NCI-H774 (cell line): ENCODE measurements at regions not wholly inside any gene's neighbourhood (a gene's known extent, or its start where the extent isn't known, plus 50 kb on each side); places are given as distances from the start of the nearest gene placed in this dataset.
A peak's percentile ranks its signal among the peaks of the same experiment; 100 is the strongest.

ENCODE experiments used
- DNase-seq: peaks from one replicate; lab custom pipeline; 2025; lab: John Stamatoyannopoulos, UW

DNA sequence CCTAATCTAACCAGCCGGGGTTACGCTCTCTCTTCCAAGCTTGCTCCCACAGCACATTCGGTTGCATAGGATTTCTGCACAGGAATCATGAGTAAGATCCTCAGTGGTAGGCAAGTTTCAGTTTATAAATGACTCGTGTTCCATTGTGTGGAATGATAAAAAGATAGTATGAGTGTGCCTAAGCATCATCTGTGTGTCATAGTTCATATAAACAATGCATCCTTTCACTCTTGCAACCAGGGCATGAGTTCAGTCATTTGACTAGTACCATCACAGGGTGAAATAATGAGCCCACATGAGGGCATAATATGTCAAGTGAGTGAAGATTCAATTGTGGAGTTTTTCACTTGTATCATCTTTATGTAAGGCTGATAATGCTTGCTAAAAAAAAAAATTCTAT lies 417.1 kb upstream of the CDH2 start:
- no peak for DNase-seq

DNA sequence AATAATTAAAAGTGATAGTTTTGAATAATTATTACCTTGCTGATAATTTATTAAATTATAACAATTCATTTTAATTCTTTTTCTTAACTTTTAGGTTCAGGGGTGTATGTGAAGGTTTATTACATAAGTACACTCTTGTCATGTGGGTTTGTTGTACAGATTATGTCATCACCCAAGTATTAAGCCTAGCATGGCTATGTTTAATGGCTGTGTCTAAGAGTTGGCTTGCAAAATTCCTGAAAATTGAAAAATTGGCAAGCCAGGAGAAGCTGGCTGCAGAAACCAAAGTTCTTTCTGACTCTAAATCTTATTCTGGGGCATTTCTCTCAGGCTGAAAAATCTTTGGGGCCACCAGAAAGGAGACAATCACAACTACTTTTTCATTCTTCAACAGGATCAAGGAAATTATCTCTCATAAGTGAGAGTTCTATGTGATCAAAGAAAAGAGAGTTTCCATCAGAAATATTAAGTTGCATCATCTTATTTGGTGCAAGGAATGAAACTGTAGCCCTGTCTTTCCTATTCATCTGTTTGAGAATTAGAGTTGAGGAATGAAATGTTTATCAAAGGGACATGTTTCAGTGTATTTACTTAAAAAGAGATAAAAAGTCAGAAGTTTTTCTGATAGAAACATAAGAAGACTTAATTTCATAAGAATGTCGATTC lies 412.1 kb upstream of the CDH2 start:
- DNase-seq = no peak

DNA sequence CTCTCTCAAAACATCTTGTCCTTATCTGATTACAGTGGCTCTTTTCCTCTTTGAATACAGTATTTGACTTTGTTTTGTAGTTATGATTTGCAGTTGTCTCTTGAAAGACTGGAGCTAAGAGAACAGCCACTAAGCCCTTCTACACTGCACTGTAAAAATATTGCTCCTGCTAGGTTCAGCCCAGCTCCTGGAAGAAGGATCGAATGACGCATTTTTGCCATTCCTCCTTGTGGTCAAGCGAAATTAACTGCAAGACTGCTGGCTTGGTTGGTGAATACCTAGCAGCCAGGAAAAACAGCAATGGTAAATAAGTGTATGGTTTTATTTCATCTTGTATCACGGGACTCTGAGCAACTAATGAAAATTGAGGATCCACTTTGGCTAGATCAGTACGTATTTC lies 407.8 kb upstream of the CDH2 start:
- no peak for DNase-seq

- peak; percentile 0 for DNase-seq
These were observed 405.8 kb upstream of the CDH2 start for GRCh38 chr18:28582724-28583123.

DNA sequence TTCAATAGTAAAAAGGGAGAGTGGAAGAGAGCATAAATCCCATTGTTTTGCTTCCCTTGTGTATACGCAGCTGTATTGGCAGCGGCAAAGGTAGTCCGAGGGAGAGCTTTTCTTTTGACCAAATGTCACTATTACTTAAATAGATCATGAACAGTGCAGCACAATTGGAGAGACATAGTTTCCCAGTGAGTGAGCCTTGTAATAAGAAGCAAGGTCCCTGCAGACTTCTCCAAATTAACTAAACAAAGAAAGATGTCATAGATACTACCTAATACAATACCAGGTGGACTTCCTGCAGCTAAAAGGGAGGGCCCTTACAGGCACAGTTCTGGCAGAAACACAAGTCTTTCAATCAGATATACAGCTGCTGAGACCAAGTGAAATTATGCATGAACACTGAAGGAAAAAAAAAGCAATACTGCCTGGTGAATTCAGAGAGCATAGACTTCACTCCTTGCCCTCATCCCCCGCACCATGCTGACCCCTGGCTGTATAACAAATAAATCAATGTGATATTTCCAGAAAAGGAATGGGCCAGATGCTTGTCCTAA lies 404.7 kb upstream of the CDH2 start:
- peak; percentile 41 for DNase-seq

DNA sequence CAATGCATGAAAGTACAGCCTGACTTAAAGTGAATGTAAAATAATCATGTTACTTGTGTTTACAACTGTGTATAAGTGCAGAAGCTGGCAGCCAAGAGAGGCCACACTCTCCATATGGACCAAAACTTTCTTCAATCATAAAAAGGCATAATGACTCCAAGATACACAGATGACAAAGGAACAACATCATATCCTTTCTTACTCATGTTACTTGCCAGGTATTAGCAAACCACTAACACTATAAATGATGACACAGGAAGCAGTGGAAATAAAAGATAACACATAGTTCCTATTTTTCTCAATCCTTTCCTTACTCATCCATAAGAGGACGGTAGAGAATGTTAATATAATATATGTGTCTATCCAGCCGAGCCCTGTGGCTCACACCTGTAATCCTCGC lies 400.0 kb upstream of the CDH2 start:
- no peak for DNase-seq

- no peak for DNase-seq
These were observed 398.2 kb upstream of the CDH2 start for GRCh38 chr18:28575123-28575522.

- DNase-seq = no peak
These were observed 397.2 kb upstream of the CDH2 start for GRCh38 chr18:28574175-28574574.

DNA sequence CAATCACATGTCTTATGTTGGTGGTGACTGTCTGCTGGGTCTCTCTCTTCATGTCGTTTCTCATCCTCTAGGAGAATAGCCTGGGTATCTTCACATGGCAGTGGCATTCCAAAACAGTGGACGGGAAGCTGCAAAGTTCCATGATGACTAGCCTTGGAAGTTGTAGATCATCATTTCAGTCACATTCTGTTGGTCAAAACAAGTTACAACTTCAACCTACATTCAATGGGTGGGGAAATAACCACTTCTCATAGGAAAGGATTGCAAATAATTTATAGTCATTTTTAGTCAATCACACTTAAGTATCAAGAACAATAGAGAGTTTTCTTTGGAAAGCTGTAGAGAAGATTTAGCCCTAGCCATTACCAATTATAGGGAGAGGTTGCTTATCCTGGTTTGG lies 395.0 kb upstream of the CDH2 start:
- DNase-seq = no peak

DNA sequence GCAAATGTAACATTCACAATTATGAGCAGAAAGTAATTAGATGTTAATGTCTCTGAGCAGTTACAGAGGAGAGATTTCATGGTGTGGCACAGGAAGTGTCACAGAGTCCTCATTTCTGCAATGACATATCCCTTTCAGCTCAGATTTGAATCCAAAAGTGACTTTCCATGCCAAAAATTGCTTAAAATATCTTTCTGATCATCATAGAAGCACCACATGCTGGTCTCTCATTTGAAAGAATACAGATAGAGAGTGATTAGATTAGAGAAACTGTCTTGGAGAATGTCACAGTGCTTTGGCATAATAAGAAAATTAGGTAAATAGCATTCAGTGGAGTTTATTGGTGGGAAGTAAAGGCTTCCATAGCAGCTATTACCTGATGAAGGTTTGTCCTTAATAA lies 383.4 kb upstream of the CDH2 start:
- DNase-seq = no peak

GRCh38 chr18:28559511-28559910 lies 382.6 kb upstream of the CDH2 start:
- no peak for DNase-seq

DNA sequence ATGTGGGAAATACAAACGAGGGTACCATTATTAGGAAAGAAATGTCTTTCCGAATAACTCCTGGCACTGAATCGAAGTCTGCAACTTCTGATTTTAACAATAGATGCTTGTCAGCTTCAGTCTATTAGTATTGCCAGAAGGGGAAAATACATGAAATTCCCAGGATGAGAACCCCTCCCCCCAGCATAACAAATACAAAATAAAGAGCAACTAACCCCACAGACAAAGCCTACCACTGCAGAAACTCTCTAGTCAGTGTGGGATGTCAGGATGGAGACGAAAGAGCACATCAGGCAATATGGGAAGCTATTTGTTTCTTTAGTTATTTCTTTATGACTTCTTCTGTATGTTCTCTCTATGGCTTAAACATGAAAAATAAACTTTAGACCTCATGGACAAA lies 365.0 kb upstream of the CDH2 start:
- no peak for DNase-seq

DNA sequence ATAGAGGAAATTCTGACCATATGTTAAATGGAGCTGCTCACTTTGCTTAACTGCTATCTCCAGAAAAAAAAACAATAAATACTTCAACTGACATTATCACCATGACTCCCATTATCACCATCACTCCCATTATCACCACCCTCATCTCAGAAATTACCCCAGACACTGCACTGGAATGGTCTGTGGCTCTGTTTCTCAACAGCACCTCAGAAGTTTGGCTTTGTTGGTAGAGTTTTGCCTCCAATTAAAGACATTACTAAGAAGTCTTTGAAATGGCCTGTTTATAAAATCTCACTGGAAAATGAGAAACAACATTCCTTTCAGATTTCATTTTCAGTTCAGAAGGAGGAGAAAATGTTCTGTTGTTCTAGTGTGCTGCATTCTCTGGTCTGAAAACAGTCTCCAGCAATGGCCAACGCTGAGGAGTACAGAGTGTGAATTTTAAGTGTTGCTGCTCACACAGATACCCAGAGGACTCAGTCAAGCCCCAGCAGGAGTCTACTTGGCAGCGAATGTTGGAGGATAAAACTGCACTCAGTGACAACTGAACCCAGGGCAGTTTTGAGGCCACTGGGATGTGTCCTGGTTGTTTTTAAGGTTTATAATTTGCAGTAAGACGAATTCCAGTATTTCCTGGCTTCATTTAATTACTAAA lies 364.5 kb upstream of the CDH2 start:
- DNase-seq = no peak

GRCh38 chr18:28529644-28530043 lies 352.7 kb upstream of the CDH2 start:
- DNase-seq = no peak

DNA sequence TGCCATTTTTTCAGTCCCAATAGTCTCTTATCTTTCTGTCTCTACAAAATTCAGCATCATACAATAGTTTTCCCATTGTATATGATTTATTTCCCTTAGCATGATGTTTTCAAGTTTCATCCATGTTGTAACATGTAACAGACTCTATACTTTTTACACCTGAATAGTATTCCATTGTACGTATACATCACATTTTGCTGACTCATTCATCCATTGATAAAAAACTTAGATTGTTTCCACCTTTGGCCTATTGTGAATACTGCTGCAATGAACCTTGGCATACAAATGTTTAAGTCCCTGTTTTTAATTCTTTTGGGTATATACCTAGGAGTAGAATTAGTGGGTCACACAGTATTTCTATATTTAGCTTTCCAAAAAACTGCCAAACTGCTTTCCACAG lies 349.3 kb upstream of the CDH2 start:
- DNase-seq = no peak

GRCh38 chr18:28523758-28524475 lies 347.0 kb upstream of the CDH2 start:
- DNase-seq = no peak

GRCh38 chr18:28522236-28522635 lies 345.3 kb upstream of the CDH2 start:
- DNase-seq = no peak

- no peak for DNase-seq
These were observed 343.1 kb upstream of the CDH2 start for GRCh38 chr18:28519997-28520396.

DNA sequence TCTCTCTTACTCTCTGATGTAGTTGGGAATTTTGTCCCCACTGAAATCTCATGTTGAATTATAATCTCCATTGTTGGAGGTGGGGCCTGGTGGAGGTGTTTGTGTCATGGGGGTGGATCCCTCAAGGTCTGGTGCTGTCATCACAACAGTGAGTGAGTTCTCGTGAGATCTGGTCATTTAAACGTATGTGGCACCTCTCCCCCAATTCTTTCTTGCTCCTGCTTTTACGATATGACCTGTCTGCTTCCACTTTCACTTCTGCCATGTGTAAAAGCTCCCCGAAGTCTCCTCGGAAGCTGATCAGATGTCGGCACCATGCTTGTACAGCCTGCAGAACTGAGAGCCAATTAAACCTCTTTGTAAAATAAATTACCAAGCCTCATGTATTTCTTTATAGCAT lies 337.8 kb upstream of the CDH2 start:
- no peak for DNase-seq

DNA sequence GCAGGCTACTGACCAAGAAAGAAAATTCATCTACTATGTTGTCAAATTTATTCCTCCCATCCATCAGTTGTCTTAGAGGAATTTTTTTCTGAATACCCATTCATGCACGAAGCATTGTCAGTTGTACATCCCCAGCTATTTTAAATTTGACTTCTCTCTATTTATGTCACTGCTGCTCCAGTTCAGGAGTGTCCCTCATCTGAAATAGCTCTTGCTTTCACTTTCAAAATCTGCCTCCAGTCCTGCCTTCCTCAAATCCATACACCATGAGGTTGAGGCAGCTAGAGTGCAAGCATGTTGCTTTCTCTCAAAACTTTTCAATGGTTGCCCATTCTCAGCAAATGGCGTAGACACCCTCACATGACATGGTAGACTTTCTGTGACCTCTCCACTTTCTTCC lies 335.4 kb upstream of the CDH2 start:
- no peak for DNase-seq

DNA sequence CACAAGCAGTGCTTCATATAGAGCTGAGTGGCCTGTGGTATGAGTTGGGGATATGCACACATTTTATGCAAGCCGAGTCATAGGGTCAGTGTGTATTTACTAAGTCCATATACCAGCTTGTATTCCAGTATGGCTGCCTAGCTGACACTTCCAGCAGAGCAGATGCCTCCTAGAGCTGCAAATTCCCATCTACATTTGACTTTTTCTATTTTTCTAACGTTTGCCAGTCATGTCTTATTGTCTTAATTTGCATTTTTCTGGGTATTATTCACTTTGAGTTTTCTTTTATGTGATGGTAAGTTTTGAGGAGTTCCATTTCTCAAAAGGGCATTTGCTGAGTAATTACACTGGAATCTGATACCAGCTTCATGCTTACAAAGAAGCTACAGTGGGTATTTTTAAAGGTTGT lies 334.5 kb upstream of the CDH2 start:
- no peak for DNase-seq

GRCh38 chr18:28510210-28510609 lies 333.3 kb upstream of the CDH2 start:
- DNase-seq = no peak

GRCh38 chr18:28504066-28504465 lies 327.1 kb upstream of the CDH2 start:
- no peak for DNase-seq
